ENCODE measurements at regions not wholly inside any gene's neighbourhood (a gene's known extent, or its start where the extent isn't known, plus 50 kb on each side); places are given as distances from the start of the nearest gene placed in this dataset.

- Histone ChIP-seq H3K36me3 (no peaks in the 10 kb centered on the region), H3K27me3 (replicated peaks in 1 of 7) (no peaks in the 10 kb centered on the region), H3K4me3 (no peak overlapping the region), H3K9me3 (peaks cover 0 to 4% (median 0%) of the 10 kb centered on the region in 8 donors), H3K27ac (no peak overlapping the region), H3K4me1 (no peaks in the 10 kb centered on the region)
- no peak for DNase-seq
- intact Hi-C loops (cut with DNase I; ENCODE audit: low total_unique reads) = no loop called here
- 48 to 64% (median 57%) methylated on average over 7 of the region's 7 CpGs for WGBS, 5 donors
- TF ChIP-seq POLR2A (IDR thresholded peaks at IDR 0.05) (no peak), CTCF (IDR thresholded peaks at IDR 0.05 in 8 of 11, conservative IDR thresholded peaks at IDR 0.05 in 3 of 11) (no peak), POLR2AphosphoS5 (IDR thresholded peaks at IDR 0.05) (no peak)
These were observed 234.2 kb upstream of the MID1 start for GRCh38 chrX:10854594-10854993.

- 60 to 83% (median 76%) methylated on average over 2 of the region's 2 CpGs for WGBS, 5 donors
- Histone ChIP-seq H3K36me3 (no peaks in the 10 kb centered on the region), H3K4me3 (no peak overlapping the region), H3K27ac (no peak overlapping the region), H3K27me3 (replicated peaks in 1 of 7) (no peaks in the 10 kb centered on the region), H3K4me1 (no peaks in the 10 kb centered on the region), H3K9me3 (peaks cover 0 to 3% (median 0%) of the 10 kb centered on the region in 8 donors)
- no peak for DNase-seq
- intact Hi-C loops (cut with DNase I; ENCODE audit: low total_unique reads) = no loop called here
- no peak for TF ChIP-seq CTCF (IDR thresholded peaks at IDR 0.05 in 8 of 11, conservative IDR thresholded peaks at IDR 0.05 in 3 of 11)
- no peak for TF ChIP-seq POLR2A (IDR thresholded peaks at IDR 0.05)
- no peak for TF ChIP-seq POLR2AphosphoS5 (IDR thresholded peaks at IDR 0.05)
These were observed 235.5 kb upstream of the MID1 start for GRCh38 chrX:10855845-10856244.

GRCh38 chrX:10856797-10857196 lies 236.4 kb upstream of the MID1 start:
- TF ChIP-seq POLR2A (IDR thresholded peaks at IDR 0.05) = no peak
- no peak for TF ChIP-seq POLR2AphosphoS5 (IDR thresholded peaks at IDR 0.05)
- TF ChIP-seq CTCF (IDR thresholded peaks at IDR 0.05 in 8 of 11, conservative IDR thresholded peaks at IDR 0.05 in 3 of 11) = no peak
- Histone ChIP-seq H3K27ac (no peak overlapping the region), H3K27me3 (replicated peaks in 1 of 7) (no peaks in the 10 kb centered on the region), H3K36me3 (no peaks in the 10 kb centered on the region), H3K4me1 (no peaks in the 10 kb centered on the region), H3K4me3 (no peak overlapping the region), H3K9me3 (peaks cover 0 to 6% (median 0%) of the 10 kb centered on the region in 8 donors)
- intact Hi-C loops (cut with DNase I; ENCODE audit: low total_unique reads) = no loop called here
- WGBS, 5 donors = 67 to 89% (median 82%) methylated on average over 7 of the region's 7 CpGs
- no peak for DNase-seq

GRCh38 chrX:10859353-10859752 lies 239.0 kb upstream of the MID1 start:
- no peak for DNase-seq
- no peak overlapping the region for H3K4me3 ChIP-seq
- no peaks in the 10 kb centered on the region for H3K4me1 ChIP-seq
- H3K9me3 ChIP-seq = peaks cover 0 to 6% (median 0%) of the 10 kb centered on the region in 8 donors
- TF ChIP-seq CTCF (IDR thresholded peaks at IDR 0.05 in 8 of 11, conservative IDR thresholded peaks at IDR 0.05 in 3 of 11) (no peak), POLR2AphosphoS5 (IDR thresholded peaks at IDR 0.05) (no peak), POLR2A (IDR thresholded peaks at IDR 0.05) (no peak)
- 54 to 74% (median 65%) methylated on average over 3 of the region's 3 CpGs for WGBS, 5 donors
- no peak overlapping the region for H3K27ac ChIP-seq
- intact Hi-C loops (cut with DNase I; ENCODE audit: low total_unique reads) = no loop called here
- no peaks in the 10 kb centered on the region for H3K27me3 ChIP-seq (replicated peaks in 1 of 7)
- no peaks in the 10 kb centered on the region for H3K36me3 ChIP-seq

Measured in spleen (tissue), 11 donors.